SK-N-SH treated with all-trans-retinoic acid at 6 μM for 48 hours (cell line): ENCODE measurements at regions not wholly inside any gene's neighbourhood (a gene's known extent, or its start where the extent isn't known, plus 50 kb on each side); places are given as distances from the start of the nearest gene placed in this dataset.

Experiments used
- ATAC-seq: fragments of 200-7000 bp; cut with Tn5 transposase; 3 replicates; pipeline ENCODE4 v1.9.1; 2020; ENCODE audit warnings: mild to moderate bottlenecking, moderate library complexity
- ARNTL ChIP-seq: fragments of 450-650 bp; formaldehyde crosslinking; IDR thresholded peaks from 2 replicates; pipeline ENCODE4 v1.5.0; 2020; ENCODE audit warnings: low read depth, mild to moderate bottlenecking, moderate library complexity, borderline replicate concordance
- BACH2 ChIP-seq: fragments of 250-450 bp; sonication (Bioruptor Pico); IDR thresholded peaks from 2 replicates; pipeline ENCODE4 v1.9.0; 2021; ENCODE audit warnings: mild to moderate bottlenecking, borderline replicate concordance
- CSDC2 ChIP-seq: fragments of 250-450 bp; sonication (Bioruptor Pico); IDR thresholded peaks from 2 replicates; pipeline ENCODE4 v1.5.0; 2020; ENCODE audit warnings: mild to moderate bottlenecking, moderate library complexity
- GLIS3 ChIP-seq: fragments of 250-450 bp; sonication (Bioruptor Pico); IDR thresholded peaks from 2 replicates; pipeline ENCODE4 v1.5.0; 2020; ENCODE audit warnings: mild to moderate bottlenecking, moderate library complexity
- ISL1 ChIP-seq: fragments of 250-450 bp; sonication (Bioruptor Pico); IDR thresholded peaks from 2 replicates; pipeline ENCODE4 v2.1.2; 2022; ENCODE audit warnings: mild to moderate bottlenecking, moderate library complexity
- PPARA ChIP-seq: fragments of 250-450 bp; sonication (Bioruptor Pico); IDR thresholded peaks from 2 replicates; pipeline ENCODE4 v1.5.0; 2020; ENCODE audit warnings: mild to moderate bottlenecking, borderline replicate concordance
- RARB ChIP-seq: fragments of 250-450 bp; sonication (Bioruptor Pico); IDR thresholded peaks from 2 replicates; pipeline ENCODE4 v1.8.0; 2021; ENCODE audit warnings: mild to moderate bottlenecking, moderate library complexity
- SNAI2 ChIP-seq: fragments of 250-450 bp; sonication (Bioruptor Pico); IDR thresholded peaks from 2 replicates; pipeline ENCODE4 v1.5.0; 2020; ENCODE audit warnings: mild to moderate bottlenecking, moderate library complexity
- TCF4 ChIP-seq: fragments of 250-450 bp; sonication (Bioruptor Pico); IDR thresholded peaks from 2 replicates; pipeline ENCODE4 v1.8.0; 2021; ENCODE audit warnings: mild to moderate bottlenecking, moderate library complexity, borderline replicate concordance
- TOX ChIP-seq: fragments of 250-450 bp; sonication (Bioruptor Pico); IDR thresholded peaks from 2 replicates; pipeline ENCODE4 v1.8.0; 2021; ENCODE audit warnings: mild to moderate bottlenecking, moderate library complexity, borderline replicate concordance
- ZC3H10 ChIP-seq: fragments of 250-450 bp; sonication (Bioruptor Pico); IDR thresholded peaks from 2 replicates; pipeline ENCODE4 v1.5.1; 2021; ENCODE audit warnings: mild to moderate bottlenecking, moderate library complexity
- ZFP3 ChIP-seq: fragments of 250-450 bp; sonication (Bioruptor Pico); IDR thresholded peaks from 2 replicates; pipeline ENCODE4 v1.5.0; 2020; ENCODE audit warnings: mild to moderate bottlenecking, moderate library complexity
- ZFP30 ChIP-seq: fragments of 450-650 bp; formaldehyde crosslinking; IDR thresholded peaks from 2 replicates; pipeline ENCODE4 v1.5.0; 2022; ENCODE audit warnings: mild to moderate bottlenecking, moderate library complexity
- ZNF565 ChIP-seq: fragments of 450-650 bp; formaldehyde crosslinking; conservative IDR thresholded peaks from 2 replicates; pipeline ENCODE4 v1.5.0; 2020; ENCODE audit warnings: low read depth, mild to moderate bottlenecking, moderate library complexity
- ZNF8 ChIP-seq: fragments of 450-650 bp; formaldehyde crosslinking; IDR thresholded peaks from 2 replicates; pipeline ENCODE4 v1.5.0; 2020; ENCODE audit warnings: mild to moderate bottlenecking, moderate library complexity
- TF ChIP-seq, protein P1 (sequence below): fragments of 250-450 bp; sonication (Bioruptor Pico); IDR thresholded peaks from 2 replicates; pipeline ENCODE4 v1.8.0; 2021; ENCODE audit warnings: low read depth, mild to moderate bottlenecking, moderate library complexity, borderline replicate concordance
- TF ChIP-seq, protein P2 (sequence below): fragments of 250-450 bp; sonication (Bioruptor Pico); IDR thresholded peaks from 2 replicates; pipeline ENCODE4 v1.5.0; 2020; ENCODE audit warnings: mild to moderate bottlenecking, moderate library complexity
- TF ChIP-seq, protein P3 (sequence below): fragments of 250-450 bp; sonication (Bioruptor Pico); IDR thresholded peaks from 2 replicates; pipeline ENCODE4 v1.5.1; 2021; ENCODE audit warnings: mild to moderate bottlenecking, moderate library complexity
- TF ChIP-seq, protein P4 (sequence below): fragments of 250-450 bp; sonication (Bioruptor Pico); IDR thresholded peaks from 2 replicates; pipeline ENCODE4 v1.8.0; 2020; ENCODE audit warnings: mild to moderate bottlenecking, moderate library complexity, borderline replicate concordance

DNA sequence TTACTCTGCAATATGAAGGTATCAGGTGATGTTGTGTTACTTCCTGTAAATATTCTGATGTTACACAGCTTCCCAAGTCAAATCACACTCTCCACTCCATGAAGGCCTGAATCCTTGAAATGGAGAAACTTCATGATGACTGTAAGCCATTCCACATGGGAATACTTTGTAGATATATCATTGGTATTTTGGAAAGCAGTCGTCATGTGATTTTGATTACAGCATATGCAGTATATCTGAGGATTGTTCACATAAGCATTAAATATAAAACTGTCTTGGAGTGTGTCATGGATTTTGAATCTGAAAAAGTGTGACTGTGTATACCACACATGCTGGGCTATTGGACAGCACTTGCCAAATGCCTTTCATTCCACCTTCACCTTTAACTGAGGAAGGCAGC is 118.3 kb upstream of the EXOC2 start:
- no peak for ATAC-seq
- TF ChIP-seq, protein P1, sequence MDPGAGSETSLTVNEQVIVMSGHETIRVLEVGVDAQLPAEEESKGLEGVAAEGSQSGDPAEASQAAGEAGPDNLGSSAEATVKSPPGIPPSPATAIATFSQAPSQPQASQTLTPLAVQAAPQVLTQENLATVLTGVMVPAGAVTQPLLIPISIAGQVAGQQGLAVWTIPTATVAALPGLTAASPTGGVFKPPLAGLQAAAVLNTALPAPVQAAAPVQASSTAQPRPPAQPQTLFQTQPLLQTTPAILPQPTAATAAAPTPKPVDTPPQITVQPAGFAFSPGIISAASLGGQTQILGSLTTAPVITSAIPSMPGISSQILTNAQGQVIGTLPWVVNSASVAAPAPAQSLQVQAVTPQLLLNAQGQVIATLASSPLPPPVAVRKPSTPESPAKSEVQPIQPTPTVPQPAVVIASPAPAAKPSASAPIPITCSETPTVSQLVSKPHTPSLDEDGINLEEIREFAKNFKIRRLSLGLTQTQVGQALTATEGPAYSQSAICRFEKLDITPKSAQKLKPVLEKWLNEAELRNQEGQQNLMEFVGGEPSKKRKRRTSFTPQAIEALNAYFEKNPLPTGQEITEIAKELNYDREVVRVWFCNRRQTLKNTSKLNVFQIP (CRISPR knock-in tag): no peak
- TF ChIP-seq ISL1: no peak
- no peak for TF ChIP-seq ZNF565 (CRISPR knock-in tag)
- TF ChIP-seq CSDC2: no peak
- TF ChIP-seq, protein P2, sequence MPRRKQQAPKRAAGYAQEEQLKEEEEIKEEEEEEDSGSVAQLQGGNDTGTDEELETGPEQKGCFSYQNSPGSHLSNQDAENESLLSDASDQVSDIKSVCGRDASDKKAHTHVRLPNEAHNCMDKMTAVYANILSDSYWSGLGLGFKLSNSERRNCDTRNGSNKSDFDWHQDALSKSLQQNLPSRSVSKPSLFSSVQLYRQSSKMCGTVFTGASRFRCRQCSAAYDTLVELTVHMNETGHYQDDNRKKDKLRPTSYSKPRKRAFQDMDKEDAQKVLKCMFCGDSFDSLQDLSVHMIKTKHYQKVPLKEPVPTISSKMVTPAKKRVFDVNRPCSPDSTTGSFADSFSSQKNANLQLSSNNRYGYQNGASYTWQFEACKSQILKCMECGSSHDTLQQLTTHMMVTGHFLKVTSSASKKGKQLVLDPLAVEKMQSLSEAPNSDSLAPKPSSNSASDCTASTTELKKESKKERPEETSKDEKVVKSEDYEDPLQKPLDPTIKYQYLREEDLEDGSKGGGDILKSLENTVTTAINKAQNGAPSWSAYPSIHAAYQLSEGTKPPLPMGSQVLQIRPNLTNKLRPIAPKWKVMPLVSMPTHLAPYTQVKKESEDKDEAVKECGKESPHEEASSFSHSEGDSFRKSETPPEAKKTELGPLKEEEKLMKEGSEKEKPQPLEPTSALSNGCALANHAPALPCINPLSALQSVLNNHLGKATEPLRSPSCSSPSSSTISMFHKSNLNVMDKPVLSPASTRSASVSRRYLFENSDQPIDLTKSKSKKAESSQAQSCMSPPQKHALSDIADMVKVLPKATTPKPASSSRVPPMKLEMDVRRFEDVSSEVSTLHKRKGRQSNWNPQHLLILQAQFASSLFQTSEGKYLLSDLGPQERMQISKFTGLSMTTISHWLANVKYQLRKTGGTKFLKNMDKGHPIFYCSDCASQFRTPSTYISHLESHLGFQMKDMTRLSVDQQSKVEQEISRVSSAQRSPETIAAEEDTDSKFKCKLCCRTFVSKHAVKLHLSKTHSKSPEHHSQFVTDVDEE (CRISPR knock-in tag): no peak
- TF ChIP-seq, protein P3, sequence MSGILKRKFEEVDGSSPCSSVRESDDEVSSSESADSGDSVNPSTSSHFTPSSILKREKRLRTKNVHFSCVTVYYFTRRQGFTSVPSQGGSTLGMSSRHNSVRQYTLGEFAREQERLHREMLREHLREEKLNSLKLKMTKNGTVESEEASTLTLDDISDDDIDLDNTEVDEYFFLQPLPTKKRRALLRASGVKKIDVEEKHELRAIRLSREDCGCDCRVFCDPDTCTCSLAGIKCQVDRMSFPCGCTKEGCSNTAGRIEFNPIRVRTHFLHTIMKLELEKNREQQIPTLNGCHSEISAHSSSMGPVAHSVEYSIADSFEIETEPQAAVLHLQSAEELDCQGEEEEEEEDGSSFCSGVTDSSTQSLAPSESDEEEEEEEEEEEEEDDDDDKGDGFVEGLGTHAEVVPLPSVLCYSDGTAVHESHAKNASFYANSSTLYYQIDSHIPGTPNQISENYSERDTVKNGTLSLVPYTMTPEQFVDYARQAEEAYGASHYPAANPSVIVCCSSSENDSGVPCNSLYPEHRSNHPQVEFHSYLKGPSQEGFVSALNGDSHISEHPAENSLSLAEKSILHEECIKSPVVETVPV (CRISPR knock-in tag): no peak
- TF ChIP-seq TCF4 (CRISPR knock-in tag): no peak
- TF ChIP-seq, protein P4, sequence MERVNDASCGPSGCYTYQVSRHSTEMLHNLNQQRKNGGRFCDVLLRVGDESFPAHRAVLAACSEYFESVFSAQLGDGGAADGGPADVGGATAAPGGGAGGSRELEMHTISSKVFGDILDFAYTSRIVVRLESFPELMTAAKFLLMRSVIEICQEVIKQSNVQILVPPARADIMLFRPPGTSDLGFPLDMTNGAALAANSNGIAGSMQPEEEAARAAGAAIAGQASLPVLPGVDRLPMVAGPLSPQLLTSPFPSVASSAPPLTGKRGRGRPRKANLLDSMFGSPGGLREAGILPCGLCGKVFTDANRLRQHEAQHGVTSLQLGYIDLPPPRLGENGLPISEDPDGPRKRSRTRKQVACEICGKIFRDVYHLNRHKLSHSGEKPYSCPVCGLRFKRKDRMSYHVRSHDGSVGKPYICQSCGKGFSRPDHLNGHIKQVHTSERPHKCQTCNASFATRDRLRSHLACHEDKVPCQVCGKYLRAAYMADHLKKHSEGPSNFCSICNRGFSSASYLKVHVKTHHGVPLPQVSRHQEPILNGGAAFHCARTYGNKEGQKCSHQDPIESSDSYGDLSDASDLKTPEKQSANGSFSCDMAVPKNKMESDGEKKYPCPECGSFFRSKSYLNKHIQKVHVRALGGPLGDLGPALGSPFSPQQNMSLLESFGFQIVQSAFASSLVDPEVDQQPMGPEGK: no peak
- no peak for TF ChIP-seq ARNTL (CRISPR knock-in tag)
- TF ChIP-seq BACH2 (CRISPR knock-in tag): no peak
- no peak for TF ChIP-seq SNAI2
- TF ChIP-seq PPARA: no peak
- no peak for TF ChIP-seq GLIS3
- no peak for TF ChIP-seq ZFP30 (CRISPR knock-in tag)

DNA sequence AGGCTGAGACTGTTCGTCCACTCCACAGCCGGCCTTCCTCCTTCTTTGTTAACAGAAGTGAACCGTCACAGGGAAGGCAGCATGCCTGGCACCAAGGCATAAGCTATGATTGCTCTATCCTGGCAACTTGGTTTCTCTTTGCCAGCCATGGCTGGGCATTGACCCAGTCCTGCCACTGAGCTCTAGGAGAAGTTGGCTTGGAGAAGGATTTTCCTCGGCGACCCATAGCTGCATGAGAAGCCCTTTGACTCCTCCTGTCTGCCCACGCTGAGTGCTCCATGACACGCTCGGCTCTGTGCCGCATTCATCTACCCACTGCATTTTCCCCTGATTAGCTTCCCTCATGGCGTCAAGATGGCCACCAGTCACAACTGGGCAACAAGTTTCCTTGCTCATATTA is 111.8 kb upstream of the EXOC2 start:
- ATAC-seq: no peak

More for the DNA sequence above, 111.8 kb upstream of the EXOC2 start:
- TF ChIP-seq ZFP3 (CRISPR knock-in tag): no peak
- TF ChIP-seq, protein P1 (CRISPR knock-in tag): no peak
- no peak for TF ChIP-seq ZFP30 (CRISPR knock-in tag)
- TF ChIP-seq ZC3H10 (CRISPR knock-in tag): no peak
- no peak for TF ChIP-seq TOX (CRISPR knock-in tag)
- TF ChIP-seq, protein P3 (CRISPR knock-in tag): no peak
- TF ChIP-seq ZNF565 (CRISPR knock-in tag): no peak
- TF ChIP-seq ISL1: no peak
- no peak for TF ChIP-seq ZNF8 (CRISPR knock-in tag)
- no peak for TF ChIP-seq RARB (CRISPR knock-in tag)
- TF ChIP-seq PPARA: no peak
- TF ChIP-seq ARNTL (CRISPR knock-in tag): no peak
- TF ChIP-seq BACH2 (CRISPR knock-in tag): no peak
